HG03575 (cell line): ENCODE measurements at regions not wholly inside any gene's neighbourhood (a gene's known extent, or its start where the extent isn't known, plus 50 kb on each side); places are given as distances from the start of the nearest gene placed in this dataset.
"Not testable (repeated sequence)": the region's sequence is repeated elsewhere in the genome, so short reads cannot be mapped to it uniquely, and the experiment has no call there.

ENCODE experiments used
- ATAC-seq: cut with Tn5 transposase; IDR thresholded peaks from one replicate; pipeline ENCODE4 v1.9.1; 2021; ENCODE audit not compliant: unreplicated experiment, insufficient number of reproducible peaks, low FRiP score; ENCODE audit errors: extremely low read depth

GRCh38 chr1:188117436-188117835 lies 1288.7 kb downstream of the PLA2G4A start:
- ATAC-seq = no peak

GRCh38 chr1:188122646-188123045 lies 1293.9 kb downstream of the PLA2G4A start:
- no peak for ATAC-seq

GRCh38 chr1:188127507-188127906 lies 1298.8 kb downstream of the PLA2G4A start:
- ATAC-seq = no peak

GRCh38 chr1:188128761-188129160 lies 1300.0 kb downstream of the PLA2G4A start:
- ATAC-seq = no peak

GRCh38 chr1:188129856-188130838 lies 1301.4 kb downstream of the PLA2G4A start:
- ATAC-seq = no peak

GRCh38 chr1:188137221-188137620 lies 1308.5 kb downstream of the PLA2G4A start:
- no peak for ATAC-seq

GRCh38 chr1:188140958-188141357 lies 1312.2 kb downstream of the PLA2G4A start:
- no peak for ATAC-seq

- no peak for ATAC-seq
These were observed 1325.4 kb downstream of the PLA2G4A start for GRCh38 chr1:188154196-188154595.

GRCh38 chr1:188154761-188155160 lies 1326.0 kb downstream of the PLA2G4A start:
- ATAC-seq = no peak

GRCh38 chr1:188155261-188155660 lies 1326.5 kb downstream of the PLA2G4A start:
- ATAC-seq = no peak

GRCh38 chr1:188164459-188164858 lies 1335.7 kb downstream of the PLA2G4A start:
- ATAC-seq = no peak

- no peak for ATAC-seq
These were observed 1337.9 kb downstream of the PLA2G4A start for GRCh38 chr1:188166654-188167053.

- no peak for ATAC-seq
These were observed 1341.2 kb downstream of the PLA2G4A start for GRCh38 chr1:188169971-188170370.

GRCh38 chr1:188170411-188170810 lies 1341.7 kb downstream of the PLA2G4A start:
- ATAC-seq = no peak

GRCh38 chr1:188170935-188171334 lies 1342.2 kb downstream of the PLA2G4A start:
- ATAC-seq = no peak

GRCh38 chr1:188182063-188182462 lies 1353.3 kb downstream of the PLA2G4A start:
- ATAC-seq = not testable (repeated sequence)

GRCh38 chr1:188188317-188188716 lies 1359.6 kb downstream of the PLA2G4A start:
- ATAC-seq = no peak

GRCh38 chr1:188194916-188195315 lies 1366.2 kb downstream of the PLA2G4A start:
- ATAC-seq = no peak

- ATAC-seq = no peak
These were observed 1389.5 kb downstream of the PLA2G4A start for GRCh38 chr1:188218289-188218688.

GRCh38 chr1:188220051-188220450 lies 1391.3 kb downstream of the PLA2G4A start:
- no peak for ATAC-seq

GRCh38 chr1:188224263-188224662 lies 1395.5 kb downstream of the PLA2G4A start:
- no peak for ATAC-seq
